OCI-LY1 (cell line): ENCODE measurements at regions not wholly inside any gene's neighbourhood (a gene's known extent, or its start where the extent isn't known, plus 50 kb on each side); places are given as distances from the start of the nearest gene placed in this dataset.

Experiments used
- H2AFZ ChIP-seq: fragments of 200-600 bp; sonication (generic), shearing (Covaris generic); 2 replicates; pipeline ENCODE4 v1.6.0; 2014; ENCODE audit warnings: antibody characterized with exemption, mild to moderate bottlenecking, low read length
- H3F3A ChIP-seq: fragments of 200-600 bp; sonication (generic), shearing (Covaris generic); 2 replicates; pipeline ENCODE4 v1.6.0; 2014; ENCODE audit warnings: mild to moderate bottlenecking, antibody characterized with exemption, low read length, moderate library complexity; ENCODE audit not compliant: insufficient read depth
- H3K27ac ChIP-seq: fragments of 200-600 bp; sonication (generic); 2 replicates; pipeline ENCODE4 v1.5.1; 2014; ENCODE audit warnings: low read length, mixed run types, mild to moderate bottlenecking, low read depth; ENCODE audit not compliant: poor library complexity, severe bottlenecking
- H3K27me3 ChIP-seq: fragments of 200-600 bp; sonication (generic); 2 replicates; pipeline ENCODE4 v1.6.0; 2014; ENCODE audit warnings: antibody characterized with exemption, mild to moderate bottlenecking, low read length, moderate library complexity; ENCODE audit not compliant: insufficient read depth
- H3K36me3 ChIP-seq: fragments of 200-600 bp; sonication (generic); 2 replicates; pipeline ENCODE4 v1.6.1; 2014; ENCODE audit warnings: mild to moderate bottlenecking, antibody characterized with exemption, low read length, moderate library complexity, mixed read lengths; ENCODE audit not compliant: insufficient read depth
- H3K4me1 ChIP-seq: fragments of 200-600 bp; sonication (generic); 2 replicates; pipeline ENCODE4 v1.5.1; 2014; ENCODE audit warnings: mild to moderate bottlenecking, low read length, moderate library complexity; ENCODE audit not compliant: insufficient read depth, severe bottlenecking
- H3K4me2 ChIP-seq: fragments of 200-600 bp; sonication (generic), shearing (Covaris generic); 2 replicates; pipeline ENCODE4 v1.6.1; 2014; ENCODE audit warnings: low read length
- H3K4me3 ChIP-seq: fragments of 200-600 bp; sonication (generic); 2 replicates; pipeline ENCODE4 v1.5.1; 2014; ENCODE audit warnings: low read length, low read depth, mild to moderate bottlenecking, mixed read lengths; ENCODE audit not compliant: poor library complexity, severe bottlenecking
- H3K79me2 ChIP-seq: fragments of 200-600 bp; shearing (Covaris generic); 2 replicates; pipeline ENCODE4 v1.6.1; 2016; ENCODE audit warnings: mixed run types, low read length, mixed read lengths; ENCODE audit not compliant: insufficient read depth
- H3K9ac ChIP-seq: fragments of 200-600 bp; sonication (generic), shearing (Covaris generic); 2 replicates; pipeline ENCODE4 v1.6.1; 2014; ENCODE audit warnings: mild to moderate bottlenecking, low read length, mixed read lengths
- H3K9me2 ChIP-seq: fragments of 200-600 bp; sonication (generic), shearing (Covaris generic); 2 replicates; pipeline ENCODE4 v1.6.1; 2014; ENCODE audit warnings: low read depth, mild to moderate bottlenecking, low read length, mixed read lengths
- H3K9me3 ChIP-seq: fragments of 200-600 bp; shearing (Covaris generic); 2 replicates; pipeline ENCODE4 v1.6.1; 2014; ENCODE audit warnings: low read length, mixed read lengths
- H4K20me1 ChIP-seq: fragments of 200-600 bp; sonication (generic), shearing (Covaris generic); 2 replicates; pipeline ENCODE4 v1.6.0; 2016; ENCODE audit warnings: mild to moderate bottlenecking, low read length; ENCODE audit not compliant: insufficient read depth
- CTCF ChIP-seq: fragments of 200-600 bp; sonication (generic), shearing (Covaris generic); IDR thresholded peaks from 2 replicates; pipeline ENCODE4 v1.5.1; 2017; ENCODE audit warnings: mild to moderate bottlenecking, antibody characterized with exemption, low read length, moderate library complexity, mixed read lengths
- EZH2 ChIP-seq: fragments of 200-600 bp; sonication (generic), shearing (Covaris generic); IDR thresholded peaks from 2 replicates; pipeline ENCODE4 v1.8.0; 2017; ENCODE audit warnings: borderline replicate concordance, mixed run types, mild to moderate bottlenecking, antibody characterized with exemption, low read length, moderate library complexity, mixed read lengths

- Histone ChIP-seq H4K20me1 (no peaks in the 10 kb centered on the region), H3K4me3 (no peak overlapping the region), H3K4me1 (no peaks in the 10 kb centered on the region), H3K9me3 (no peaks in the 10 kb centered on the region), H3K27me3 (no peaks in the 10 kb centered on the region), H3K9ac (no peak overlapping the region), H3K79me2 (no peaks in the 10 kb centered on the region), H2AFZ (no peak overlapping the region), H3K27ac (no peak overlapping the region), H3K4me2 (no peak overlapping the region), H3K36me3 (no peaks in the 10 kb centered on the region), H3F3A (no peaks in the 10 kb centered on the region), H3K9me2 (no peaks in the 10 kb centered on the region)
- TF ChIP-seq EZH2 (no peak), CTCF (no peak)
Measured at GRCh38 chrX:21056622-21057021, 317.6 kb upstream of the CNKSR2 start.

GRCh38 chrX:21047034-21047455, 327.2 kb upstream of the CNKSR2 start:
- Histone ChIP-seq H3F3A (no peaks in the 10 kb centered on the region), H3K4me3 (no peak overlapping the region), H2AFZ (no peak overlapping the region), H3K9ac (no peak overlapping the region), H3K4me2 (no peak overlapping the region), H3K27me3 (no peaks in the 10 kb centered on the region), H3K4me1 (no peaks in the 10 kb centered on the region), H3K9me2 (no peaks in the 10 kb centered on the region), H3K9me3 (no peaks in the 10 kb centered on the region), H3K27ac (no peak overlapping the region), H3K36me3 (no peaks in the 10 kb centered on the region), H4K20me1 (no peaks in the 10 kb centered on the region), H3K79me2 (no peaks in the 10 kb centered on the region)
- TF ChIP-seq EZH2 (no peak), CTCF (no peak)

GRCh38 chrX:21014326-21014725, 359.9 kb upstream of the CNKSR2 start:
- Histone ChIP-seq H3K36me3 (no peaks in the 10 kb centered on the region), H3K79me2 (no peaks in the 10 kb centered on the region), H3K9me2 (no peaks in the 10 kb centered on the region), H4K20me1 (no peaks in the 10 kb centered on the region), H2AFZ (no peak overlapping the region), H3K4me2 (no peak overlapping the region), H3K9me3 (no peaks in the 10 kb centered on the region), H3F3A (no peaks in the 10 kb centered on the region), H3K27ac (no peak overlapping the region), H3K4me1 (no peaks in the 10 kb centered on the region), H3K27me3 (no peaks in the 10 kb centered on the region), H3K9ac (no peak overlapping the region), H3K4me3 (no peak overlapping the region)
- TF ChIP-seq CTCF (no peak), EZH2 (no peak)
